OCI-LY3 (cell line): ENCODE measurements at regions not wholly inside any gene's neighbourhood (a gene's known extent, or its start where the extent isn't known, plus 50 kb on each side); places are given as distances from the start of the nearest gene placed in this dataset.

ENCODE experiments used
- H2AFZ ChIP-seq: fragments of 200-600, 300-600 bp; shearing (Covaris generic); 2 replicates; pipeline ENCODE4 v1.6.0; 2014; ENCODE audit warnings: antibody characterized with exemption, low read depth, low read length
- H3K27ac ChIP-seq: fragments of 200-600, 300-600 bp; sonication (generic); 2 replicates; pipeline ENCODE4 v1.5.1; 2014; ENCODE audit warnings: mild to moderate bottlenecking, low read length, moderate library complexity, mixed read lengths
- H3K27me3 ChIP-seq: fragments of 200-600, 300-600 bp; sonication (generic); 2 replicates; pipeline ENCODE4 v1.6.1; 2014; ENCODE audit warnings: low read depth, low read length, mixed read lengths
- H3K36me3 ChIP-seq: fragments of 200-600, 300-600 bp; sonication (generic); replicated peaks from 2 replicates; pipeline ENCODE3; 2014; ENCODE audit warnings: low read depth, low read length, mixed read lengths
- H3K4me1 ChIP-seq: fragments of 300-600, 200-600 bp; sonication (generic); 2 replicates; pipeline ENCODE4 v1.6.1; 2014; ENCODE audit warnings: low read length, mixed read lengths
- H3K4me2 ChIP-seq: fragments of 200-600, 300-600 bp; sonication (generic); 2 replicates; pipeline ENCODE4 v1.6.1; 2014; ENCODE audit warnings: low read length, mixed read lengths
- H3K4me3 ChIP-seq: fragments of 300-600, 200-600 bp; sonication (generic); 2 replicates; pipeline ENCODE4 v1.5.1; 2014; ENCODE audit warnings: antibody characterized with exemption, mild to moderate bottlenecking, low read length, moderate library complexity
- H3K79me2 ChIP-seq: fragments of 300-600, 200-600 bp; shearing (Covaris generic); 2 replicates; pipeline ENCODE4 v1.6.1; 2014; ENCODE audit warnings: mild to moderate bottlenecking, low read length, mixed read lengths
- H3K9ac ChIP-seq: fragments of 300-600, 200-600 bp; shearing (Covaris generic); 2 replicates; pipeline ENCODE4 v1.6.0; 2014; ENCODE audit warnings: mild to moderate bottlenecking, low read length, moderate library complexity
- H3K9me3 ChIP-seq: fragments of 200-600, 300-600 bp; shearing (Covaris generic); 2 replicates; pipeline ENCODE4 v1.6.1; 2014; ENCODE audit warnings: low read length, mixed read lengths; ENCODE audit not compliant: insufficient read depth
- H4K20me1 ChIP-seq: fragments of 200-600, 300-600 bp; sonication (generic); 2 replicates; pipeline ENCODE4 v1.6.1; 2016; ENCODE audit warnings: low read length, mixed read lengths; ENCODE audit not compliant: insufficient read depth
- EZH2phosphoT487 ChIP-seq: fragments of 200-600 bp; shearing (Covaris generic); IDR thresholded peaks from 2 replicates; pipeline ENCODE4 v1.6.1; 2018; ENCODE audit warnings: antibody characterized with exemption, mixed run types, low read depth
- TF ChIP-seq, protein P1 (sequence below): fragments of 200-600, 300-600 bp; sonication (generic); IDR thresholded peaks from 2 replicates; pipeline ENCODE4 v1.5.1; 2014; ENCODE audit warnings: antibody characterized with exemption, low read length, low read depth

DNA sequence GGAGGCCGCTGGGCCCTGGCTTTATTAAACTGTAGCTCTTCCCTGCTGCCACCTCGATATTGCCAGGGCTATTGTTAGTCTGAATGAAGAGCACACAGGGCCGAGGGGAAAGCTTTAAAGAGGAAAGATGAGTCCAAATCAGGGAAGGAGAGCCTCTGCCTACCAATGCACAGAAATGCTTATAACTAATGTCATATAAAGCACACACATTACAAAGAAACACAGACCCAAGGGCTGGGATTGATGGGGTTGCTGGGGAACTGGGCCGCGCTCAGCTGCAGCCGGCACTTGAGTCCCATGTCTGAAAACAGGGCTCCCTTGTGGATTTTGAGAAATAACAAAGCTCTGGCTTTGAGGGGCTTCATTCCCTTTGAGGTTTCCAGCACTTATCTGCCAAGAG, 232.6 kb downstream of the CD83 start:
- H2AFZ ChIP-seq: no peak overlapping the region
- no peak for TF ChIP-seq EZH2phosphoT487
- TF ChIP-seq, protein P1, sequence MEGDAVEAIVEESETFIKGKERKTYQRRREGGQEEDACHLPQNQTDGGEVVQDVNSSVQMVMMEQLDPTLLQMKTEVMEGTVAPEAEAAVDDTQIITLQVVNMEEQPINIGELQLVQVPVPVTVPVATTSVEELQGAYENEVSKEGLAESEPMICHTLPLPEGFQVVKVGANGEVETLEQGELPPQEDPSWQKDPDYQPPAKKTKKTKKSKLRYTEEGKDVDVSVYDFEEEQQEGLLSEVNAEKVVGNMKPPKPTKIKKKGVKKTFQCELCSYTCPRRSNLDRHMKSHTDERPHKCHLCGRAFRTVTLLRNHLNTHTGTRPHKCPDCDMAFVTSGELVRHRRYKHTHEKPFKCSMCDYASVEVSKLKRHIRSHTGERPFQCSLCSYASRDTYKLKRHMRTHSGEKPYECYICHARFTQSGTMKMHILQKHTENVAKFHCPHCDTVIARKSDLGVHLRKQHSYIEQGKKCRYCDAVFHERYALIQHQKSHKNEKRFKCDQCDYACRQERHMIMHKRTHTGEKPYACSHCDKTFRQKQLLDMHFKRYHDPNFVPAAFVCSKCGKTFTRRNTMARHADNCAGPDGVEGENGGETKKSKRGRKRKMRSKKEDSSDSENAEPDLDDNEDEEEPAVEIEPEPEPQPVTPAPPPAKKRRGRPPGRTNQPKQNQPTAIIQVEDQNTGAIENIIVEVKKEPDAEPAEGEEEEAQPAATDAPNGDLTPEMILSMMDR: no peak
- no peak overlapping the region for H3K4me2 ChIP-seq

DNA sequence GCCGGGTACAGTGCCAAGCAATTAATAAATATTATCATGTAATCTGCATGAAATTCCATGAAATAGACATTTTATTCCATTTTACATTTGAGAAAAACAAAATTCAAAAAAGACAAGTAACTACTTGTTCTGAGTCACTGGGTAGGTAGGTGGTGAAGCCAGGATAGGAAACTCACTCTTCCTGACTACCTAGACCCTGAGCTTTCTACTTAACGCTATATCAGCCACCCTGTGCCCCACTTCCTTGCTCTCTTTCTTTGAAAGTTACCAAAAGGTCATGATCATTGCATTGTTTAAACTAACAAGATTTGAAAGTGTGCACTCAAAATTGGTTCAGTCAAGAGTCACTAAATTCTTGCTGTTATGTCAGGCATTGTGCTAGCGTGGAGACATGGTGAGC, 235.7 kb downstream of the CD83 start:
- no peak overlapping the region for H3K9ac ChIP-seq
- H3K79me2 ChIP-seq: no peaks in the 10 kb centered on the region
- H2AFZ ChIP-seq: no peak overlapping the region
- no peak overlapping the region for H3K27ac ChIP-seq
- TF ChIP-seq, protein P1: no peak
- no peak for TF ChIP-seq EZH2phosphoT487
- no peaks in the 10 kb centered on the region for H3K27me3 ChIP-seq
- no peak overlapping the region for H3K4me2 ChIP-seq
- H3K9me3 ChIP-seq: no peaks in the 10 kb centered on the region
- H3K36me3 ChIP-seq: peaks cover 3% of the 10 kb centered on the region
- no peaks in the 10 kb centered on the region for H4K20me1 ChIP-seq
- no peak overlapping the region for H3K4me3 ChIP-seq
- peaks cover 17% of the 10 kb centered on the region for H3K4me1 ChIP-seq

More for the DNA sequence above, 232.6 kb downstream of the CD83 start:
- Histone ChIP-seq H3K27me3 (no peaks in the 10 kb centered on the region), H3K27ac (no peak overlapping the region), H4K20me1 (no peaks in the 10 kb centered on the region), H3K4me1 (peaks cover 24% of the 10 kb centered on the region), H3K4me3 (no peak overlapping the region), H3K36me3 (peaks cover 3% of the 10 kb centered on the region), H3K9me3 (no peaks in the 10 kb centered on the region), H3K79me2 (no peaks in the 10 kb centered on the region), H3K9ac (no peak overlapping the region)

DNA sequence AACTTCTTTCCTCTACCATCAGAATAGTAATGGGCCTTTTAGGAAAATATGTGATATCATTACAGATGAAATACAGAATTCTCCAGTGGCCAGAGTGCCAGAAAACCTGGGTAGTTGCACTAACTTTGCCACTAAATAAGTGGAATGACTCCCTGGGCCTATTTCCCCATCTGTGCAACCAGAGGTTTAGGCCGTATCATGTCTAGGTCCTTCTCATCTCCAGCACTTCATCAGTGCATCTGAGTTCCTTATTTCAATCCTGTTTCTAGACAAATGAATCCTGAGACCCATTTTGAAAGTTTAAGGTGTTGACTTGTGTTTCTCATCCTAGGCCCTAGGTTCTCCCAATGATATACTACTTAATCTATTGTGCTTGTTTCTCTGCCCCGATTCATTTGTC, 236.2 kb downstream of the CD83 start:
- Histone ChIP-seq H3K4me2 (no peak overlapping the region), H3K79me2 (no peaks in the 10 kb centered on the region), H3K9ac (no peak overlapping the region), H3K27me3 (no peaks in the 10 kb centered on the region), H3K4me3 (no peak overlapping the region), H3K9me3 (no peaks in the 10 kb centered on the region), H3K27ac (no peak overlapping the region), H4K20me1 (no peaks in the 10 kb centered on the region), H2AFZ (no peak overlapping the region), H3K36me3 (peaks cover 3% of the 10 kb centered on the region), H3K4me1 (peaks cover 12% of the 10 kb centered on the region)
- TF ChIP-seq, protein P1: no peak
- TF ChIP-seq EZH2phosphoT487: no peak

DNA sequence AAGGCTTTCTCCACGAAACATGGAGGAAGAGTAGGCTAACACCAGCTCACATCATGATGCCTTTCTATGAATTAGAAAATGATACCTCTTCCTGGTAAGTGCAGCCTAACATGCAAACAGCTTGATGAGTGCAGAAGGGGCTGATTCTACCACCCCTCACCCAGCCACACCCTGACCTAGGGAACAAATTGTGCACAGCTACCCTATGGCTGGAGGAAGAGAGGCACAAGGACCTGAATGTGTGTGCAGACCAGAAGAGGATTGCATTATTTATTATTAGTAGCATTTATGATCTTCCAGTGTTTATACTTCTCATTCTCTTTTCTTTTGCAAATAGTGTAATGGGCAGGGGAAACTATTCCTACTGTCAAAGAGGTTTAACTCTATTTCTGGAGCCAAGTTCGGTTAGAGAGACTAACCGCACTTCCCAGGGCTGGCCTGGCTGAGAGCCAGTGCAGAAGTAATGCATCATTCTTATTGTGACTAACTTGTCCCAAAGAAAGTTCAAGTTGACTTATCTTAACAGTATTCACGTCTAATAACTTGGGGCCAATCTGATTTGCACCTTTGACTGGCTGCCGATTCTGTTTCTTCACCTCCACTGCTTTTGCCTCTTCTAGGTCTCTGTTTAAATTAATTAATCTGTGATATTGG, 237.5 kb downstream of the CD83 start:
- Histone ChIP-seq H3K27me3 (no peaks in the 10 kb centered on the region), H3K27ac (no peak overlapping the region), H3K36me3 (peaks cover 3% of the 10 kb centered on the region), H3K4me3 (no peak overlapping the region), H3K9ac (no peak overlapping the region), H3K4me2 (no peak overlapping the region), H3K79me2 (no peaks in the 10 kb centered on the region), H2AFZ (no peak overlapping the region), H3K4me1 (no peaks in the 10 kb centered on the region), H3K9me3 (no peaks in the 10 kb centered on the region), H4K20me1 (no peaks in the 10 kb centered on the region)
- TF ChIP-seq, protein P1: no peak
- no peak for TF ChIP-seq EZH2phosphoT487
